HepG2 (cell line): ENCODE measurements at regions not wholly inside any gene's neighbourhood (a gene's known extent, or its start where the extent isn't known, plus 50 kb on each side); places are given as distances from the start of the nearest gene placed in this dataset.

ENCODE experiments used
- ATAC-seq: fragments of 200-7000 bp; cut with Tn5 transposase; 3 replicates; pipeline ENCODE4 v1.9.1; 2020; ENCODE audit warnings: mild to moderate bottlenecking, moderate library complexity
- BruUV-seq: library from RNA; stranded (reverse); fragments of 400-500 nt; replicated peaks from 2 replicates; lab custom pipeline; 2021; lab: Mats Ljungman, UMichigan
- CTCF ChIA-PET: fragments of 300-600 bp; formaldehyde crosslinking; extraction: SDS; loops from one replicate; lab custom pipeline; 2021; ENCODE audit warnings: low total read pairs, inconsistent platforms, low intra/inter-chr PET ratio; lab: Yijun Ruan, JAX
- POLR2A ChIA-PET: fragments of 350-600 bp; sonication (Branson Sonifier 250); formaldehyde crosslinking; loops from one replicate; lab custom pipeline; 2020; ENCODE audit warnings: antibody characterized with exemption, inconsistent platforms; lab: Yijun Ruan, JAX
- DNase-seq: peaks from one replicate; pipeline ENCODE4 v3.0.0-alpha.2; 2015; ENCODE audit warnings: low spot score
- FAIRE-seq: peaks from 3 replicates; lab custom pipeline; 2011; peaks lifted over from hg19 to GRCh38; lab: Jason Lieb, UNC
- H2AFZ ChIP-seq: one replicate; pipeline ENCODE4 v1.6.1; 2011; ENCODE audit warnings: low read length, inconsistent platforms
- H3K27ac ChIP-seq: fragments of 300-600 bp; 3 replicates; pipeline ENCODE4 v1.8.0; 2011; ENCODE audit warnings: mixed run types, mild to moderate bottlenecking, mixed read lengths, low read length, inconsistent platforms; ENCODE audit not compliant: insufficient read depth; ENCODE audit errors: extremely low read length
- H3K27me3 ChIP-seq, 2 experiments: fragments of 200-600 bp in 1 of 2; 2 replicates in 1 of 2; 3 replicates in 1 of 2; pipeline versions ENCODE4 v1.6.0 to v1.8.0; 2011; ENCODE audit warnings: low read length in 2 of 2, mild to moderate bottlenecking in 2 of 2, moderate library complexity in 2 of 2, inconsistent platforms in 1 of 2; ENCODE audit not compliant: insufficient read depth in 2 of 2, control insufficient read depth in 1 of 2
- H3K36me3 ChIP-seq, 2 experiments: fragments of 200-600 bp in 1 of 2; replicated peaks in 1 of 2; 2 replicates in 1 of 2; 3 replicates in 1 of 2; pipeline versions ENCODE4 v1.5.1 to v1.8.0; 2011; ENCODE audit warnings: low read length in 2 of 2, inconsistent platforms in 1 of 2; ENCODE audit not compliant: insufficient read depth in 2 of 2, control insufficient read depth in 1 of 2
- H3K4me1 ChIP-seq: 2 replicates; pipeline ENCODE4 v1.5.1; 2012; ENCODE audit warnings: low read length, inconsistent platforms; ENCODE audit not compliant: insufficient read depth
- H3K4me2 ChIP-seq: 2 replicates; pipeline ENCODE4 v1.6.0; 2011; ENCODE audit warnings: low read depth, low read length, inconsistent platforms
- H3K4me3 ChIP-seq, 3 experiments: fragments of 200-600 bp in 1 of 3; sonication (generic), shearing (Covaris generic) in 1 of 3; replicated peaks in 1 of 3; 2 replicates each; pipeline ENCODE4 v1.5.1; 2011 to 2016; ENCODE audit warnings: low read length in 3 of 3, inconsistent platforms in 2 of 3, low read depth in 2 of 3, mild to moderate bottlenecking in 2 of 3, control low read depth in 1 of 3, mixed read lengths in 1 of 3; ENCODE audit not compliant: insufficient read depth in 1 of 3
- H3K79me2 ChIP-seq: one replicate; pipeline ENCODE4 v1.6.1; 2011; ENCODE audit warnings: low read length, inconsistent platforms; ENCODE audit not compliant: insufficient read depth
- H3K9ac ChIP-seq: 2 replicates; pipeline ENCODE4 v1.6.0; 2011; ENCODE audit warnings: mild to moderate bottlenecking, low read depth, low read length, inconsistent platforms; ENCODE audit not compliant: insufficient read depth
- H3K9me3 ChIP-seq: 2 replicates; pipeline ENCODE4 v1.5.1; 2012; ENCODE audit warnings: mild to moderate bottlenecking, low read length
- H4K20me1 ChIP-seq: 2 replicates; pipeline ENCODE4 v1.6.0; 2011; ENCODE audit warnings: inconsistent platforms, mild to moderate bottlenecking, low read length, moderate library complexity; ENCODE audit not compliant: insufficient read depth
- CHD4 ChIP-seq: fragments of 200-600 bp; sonication (generic); IDR thresholded peaks from 2 replicates; pipeline ENCODE4 v1.7.0; 2017; ENCODE audit warnings: mild to moderate bottlenecking, low read length, borderline replicate concordance
- GPN1 ChIP-seq: sonication (generic); formaldehyde crosslinking; IDR thresholded peaks from 2 replicates; pipeline ENCODE4 v1.5.1; 2020; ENCODE audit warnings: missing genetic modification reagents, borderline replicate concordance
- HCFC1 ChIP-seq: fragments of 150-350 bp; IDR thresholded peaks from 2 replicates; pipeline ENCODE4 v1.6.1; 2014; ENCODE audit warnings: low read depth, low read length
- HOXA7 ChIP-seq: sonication (generic); formaldehyde crosslinking; IDR thresholded peaks from 2 replicates; pipeline ENCODE4 v1.8.1; 2022; ENCODE audit warnings: mild to moderate bottlenecking, missing genetic modification reagents, moderate library complexity
- KAT2B ChIP-seq: fragments of 150-350 bp; IDR thresholded peaks from 2 replicates; pipeline ENCODE4 v1.6.1; 2014; ENCODE audit warnings: low read depth, low read length, borderline replicate concordance
- MAFF ChIP-seq: IDR thresholded peaks from 2 replicates; pipeline ENCODE4 v1.6.1; 2011; ENCODE audit warnings: low read depth, low read length, improper control_type of control experiment
- MIER2 ChIP-seq: IDR thresholded peaks from 2 replicates; pipeline ENCODE4 v1.6.1; 2016; ENCODE audit warnings: missing biosample characterization, missing genetic modification reagents
- NKX3-1 ChIP-seq: sonication (generic); formaldehyde crosslinking; IDR thresholded peaks from 2 replicates; pipeline ENCODE4 v1.5.0; 2020; ENCODE audit warnings: missing genetic modification reagents
- POLR2AphosphoS5 ChIP-seq: IDR thresholded peaks from 2 replicates; pipeline ENCODE4 v1.6.1; 2012; ENCODE audit warnings: low read depth, low read length
- RBAK ChIP-seq: sonication (generic); formaldehyde crosslinking; IDR thresholded peaks from 2 replicates; pipeline ENCODE4 v1.5.1; 2020; ENCODE audit warnings: mild to moderate bottlenecking, missing genetic modification reagents
- RORA ChIP-seq: sonication (generic); formaldehyde crosslinking; IDR thresholded peaks from 2 replicates; pipeline ENCODE4 v1.5.0; 2020; ENCODE audit warnings: mild to moderate bottlenecking, missing genetic modification reagents, moderate library complexity
- SKI ChIP-seq: fragments of 450-650 bp; IDR thresholded peaks from one replicate; pipeline ENCODE4 v1.6.1; 2018; ENCODE audit warnings: mild to moderate bottlenecking; ENCODE audit not compliant: partially characterized antibody
- SP5 ChIP-seq: IDR thresholded peaks from 2 replicates; pipeline ENCODE4 v1.6.1; 2016; ENCODE audit warnings: low read depth, borderline replicate concordance
- ZFAT ChIP-seq: sonication (generic); formaldehyde crosslinking; conservative IDR thresholded peaks from 2 replicates; pipeline ENCODE4 v1.8.1; 2023; ENCODE audit warnings: missing genetic modification reagents, inconsistent platforms
- ZFP36L1 ChIP-seq: sonication (generic); formaldehyde crosslinking; IDR thresholded peaks from 2 replicates; pipeline ENCODE4 v1.8.0; 2022; ENCODE audit warnings: mild to moderate bottlenecking, missing genetic modification reagents, moderate library complexity
- ZKSCAN1 ChIP-seq: fragments of 150-350 bp; IDR thresholded peaks from 2 replicates; pipeline ENCODE4 v1.6.1; 2014; ENCODE audit warnings: low read length
- ZNF567 ChIP-seq: sonication (generic); formaldehyde crosslinking; IDR thresholded peaks from 2 replicates; pipeline ENCODE4 v1.8.1; 2023; ENCODE audit warnings: mild to moderate bottlenecking, missing genetic modification reagents, borderline replicate concordance
- WGBS: methylation state at CpG from one replicate; pipeline ENCODE4 v1.1.6; 2017; ENCODE audit warnings: low lambda C conversion rate; 5-methylcytosine and 5-hydroxymethylcytosine counted together
- in situ Hi-C: cut with HindIII; loops from 2 replicates; pipeline ENCODE4 v1.10.0; 2017; ENCODE audit warnings: low pct_unique_long_range_greater_than_20kb; ENCODE audit not compliant: extremely low pct_ligation_motif_present
- intact Hi-C: fragments of 100-400 bp; cut with micrococcal nuclease; formaldehyde crosslinking; loops from one replicate; pipeline ENCODE4 v1.10.0; 2022; ENCODE audit not compliant: unreplicated experiment
- TF ChIP-seq, protein P1 (sequence below): sonication (generic); formaldehyde crosslinking; IDR thresholded peaks from 2 replicates; pipeline ENCODE4 v1.8.1; 2022; ENCODE audit warnings: mild to moderate bottlenecking, missing genetic modification reagents
- TF ChIP-seq, protein P2 (sequence below): sonication (generic); formaldehyde crosslinking; IDR thresholded peaks from 2 replicates; pipeline ENCODE4 v1.4.0; 2020; ENCODE audit warnings: missing genetic modification reagents

DNA sequence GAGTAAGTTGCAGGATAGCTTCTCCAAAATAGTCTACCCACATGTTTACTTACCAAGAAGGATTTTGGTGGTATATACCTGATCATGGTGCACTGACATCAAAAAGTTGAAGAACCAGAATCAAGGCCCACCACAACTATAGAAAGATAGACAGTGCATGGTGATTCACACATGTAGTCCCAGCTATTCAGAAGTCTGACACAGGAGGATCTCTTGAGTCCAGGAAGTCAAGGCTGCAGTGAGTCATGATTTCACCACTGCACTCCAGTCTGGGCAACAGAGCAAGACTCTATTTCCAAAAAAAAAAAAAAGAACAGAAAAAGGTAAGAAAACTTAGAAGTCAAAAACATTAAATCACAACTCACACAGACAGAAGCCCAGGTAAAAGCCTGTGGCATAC, 422.2 kb upstream of the FOXG1 start (continued):
- TF ChIP-seq HOXA7: no peak
- TF ChIP-seq ZNF567 (CRISPR knock-in tag): no peak
- TF ChIP-seq RORA (CRISPR knock-in tag): no peak

DNA sequence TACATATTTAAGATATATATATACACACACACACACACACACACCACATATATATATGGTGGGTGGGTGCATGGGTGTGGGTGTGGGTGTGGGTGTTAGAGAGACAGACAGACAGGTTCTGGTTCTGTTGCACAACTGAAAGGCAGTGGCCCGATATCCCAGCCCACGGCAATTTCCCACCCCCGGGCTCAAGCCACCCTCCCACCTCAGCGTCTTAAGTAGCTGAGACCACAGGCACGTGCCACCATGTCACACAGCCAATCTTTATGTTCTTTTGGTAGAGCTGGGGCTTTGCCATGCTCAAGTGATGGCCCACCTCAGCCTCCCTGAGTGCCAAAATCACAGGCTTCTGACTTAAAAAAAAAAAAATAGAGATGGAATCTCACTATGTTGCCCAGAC, 417.8 kb upstream of the FOXG1 start:
- H3K4me1 ChIP-seq: no peaks in the 10 kb centered on the region
- no peak for ATAC-seq
- intact Hi-C loops: no loop called here
- ChIA-PET CTCF (no interaction called here), POLR2A (no interaction called here)
- BruUV-seq: no TSS peak
- in situ Hi-C loops: no loop called here
- no peak for DNase-seq
- no peak for TF ChIP-seq SP5
- no peak for TF ChIP-seq ZFAT (CRISPR knock-in tag)
- TF ChIP-seq POLR2AphosphoS5: no peak
- TF ChIP-seq KAT2B: no peak
- TF ChIP-seq CHD4: no peak
- no peak for TF ChIP-seq ZFP36L1 (CRISPR knock-in tag)
- TF ChIP-seq, protein P1, sequence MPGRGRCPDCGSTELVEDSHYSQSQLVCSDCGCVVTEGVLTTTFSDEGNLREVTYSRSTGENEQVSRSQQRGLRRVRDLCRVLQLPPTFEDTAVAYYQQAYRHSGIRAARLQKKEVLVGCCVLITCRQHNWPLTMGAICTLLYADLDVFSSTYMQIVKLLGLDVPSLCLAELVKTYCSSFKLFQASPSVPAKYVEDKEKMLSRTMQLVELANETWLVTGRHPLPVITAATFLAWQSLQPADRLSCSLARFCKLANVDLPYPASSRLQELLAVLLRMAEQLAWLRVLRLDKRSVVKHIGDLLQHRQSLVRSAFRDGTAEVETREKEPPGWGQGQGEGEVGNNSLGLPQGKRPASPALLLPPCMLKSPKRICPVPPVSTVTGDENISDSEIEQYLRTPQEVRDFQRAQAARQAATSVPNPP (CRISPR knock-in tag): no peak
- no peak for TF ChIP-seq HCFC1
- TF ChIP-seq RBAK (CRISPR knock-in tag): no peak
- TF ChIP-seq GPN1 (CRISPR knock-in tag): no peak
- no peak for TF ChIP-seq SKI
- no peak for TF ChIP-seq MIER2 (CRISPR knock-in tag)
- no peak for TF ChIP-seq MAFF
- no peak for TF ChIP-seq ZKSCAN1
- TF ChIP-seq, protein P2, sequence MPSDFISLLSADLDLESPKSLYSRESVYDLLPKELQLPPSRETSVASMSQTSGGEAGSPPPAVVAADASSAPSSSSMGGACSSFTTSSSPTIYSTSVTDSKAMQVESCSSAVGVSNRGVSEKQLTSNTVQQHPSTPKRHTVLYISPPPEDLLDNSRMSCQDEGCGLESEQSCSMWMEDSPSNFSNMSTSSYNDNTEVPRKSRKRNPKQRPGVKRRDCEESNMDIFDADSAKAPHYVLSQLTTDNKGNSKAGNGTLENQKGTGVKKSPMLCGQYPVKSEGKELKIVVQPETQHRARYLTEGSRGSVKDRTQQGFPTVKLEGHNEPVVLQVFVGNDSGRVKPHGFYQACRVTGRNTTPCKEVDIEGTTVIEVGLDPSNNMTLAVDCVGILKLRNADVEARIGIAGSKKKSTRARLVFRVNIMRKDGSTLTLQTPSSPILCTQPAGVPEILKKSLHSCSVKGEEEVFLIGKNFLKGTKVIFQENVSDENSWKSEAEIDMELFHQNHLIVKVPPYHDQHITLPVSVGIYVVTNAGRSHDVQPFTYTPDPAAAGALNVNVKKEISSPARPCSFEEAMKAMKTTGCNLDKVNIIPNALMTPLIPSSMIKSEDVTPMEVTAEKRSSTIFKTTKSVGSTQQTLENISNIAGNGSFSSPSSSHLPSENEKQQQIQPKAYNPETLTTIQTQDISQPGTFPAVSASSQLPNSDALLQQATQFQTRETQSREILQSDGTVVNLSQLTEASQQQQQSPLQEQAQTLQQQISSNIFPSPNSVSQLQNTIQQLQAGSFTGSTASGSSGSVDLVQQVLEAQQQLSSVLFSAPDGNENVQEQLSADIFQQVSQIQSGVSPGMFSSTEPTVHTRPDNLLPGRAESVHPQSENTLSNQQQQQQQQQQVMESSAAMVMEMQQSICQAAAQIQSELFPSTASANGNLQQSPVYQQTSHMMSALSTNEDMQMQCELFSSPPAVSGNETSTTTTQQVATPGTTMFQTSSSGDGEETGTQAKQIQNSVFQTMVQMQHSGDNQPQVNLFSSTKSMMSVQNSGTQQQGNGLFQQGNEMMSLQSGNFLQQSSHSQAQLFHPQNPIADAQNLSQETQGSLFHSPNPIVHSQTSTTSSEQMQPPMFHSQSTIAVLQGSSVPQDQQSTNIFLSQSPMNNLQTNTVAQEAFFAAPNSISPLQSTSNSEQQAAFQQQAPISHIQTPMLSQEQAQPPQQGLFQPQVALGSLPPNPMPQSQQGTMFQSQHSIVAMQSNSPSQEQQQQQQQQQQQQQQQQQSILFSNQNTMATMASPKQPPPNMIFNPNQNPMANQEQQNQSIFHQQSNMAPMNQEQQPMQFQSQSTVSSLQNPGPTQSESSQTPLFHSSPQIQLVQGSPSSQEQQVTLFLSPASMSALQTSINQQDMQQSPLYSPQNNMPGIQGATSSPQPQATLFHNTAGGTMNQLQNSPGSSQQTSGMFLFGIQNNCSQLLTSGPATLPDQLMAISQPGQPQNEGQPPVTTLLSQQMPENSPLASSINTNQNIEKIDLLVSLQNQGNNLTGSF (CRISPR knock-in tag): no peak
- TF ChIP-seq NKX3-1 (CRISPR knock-in tag): no peak
- FAIRE-seq: no peak
- H3K9me3 ChIP-seq: peaks cover 97% of the 10 kb centered on the region
- no peaks in the 10 kb centered on the region for H3K36me3 ChIP-seq
- H3K4me2 ChIP-seq: no peak overlapping the region
- no peak overlapping the region for H3K4me3 ChIP-seq
- H3K9ac ChIP-seq: no peak overlapping the region
- no peaks in the 10 kb centered on the region for H3K79me2 ChIP-seq
- 3% methylated on average over 5 of the region's 5 CpGs for WGBS
- H2AFZ ChIP-seq: no peak overlapping the region
- no peaks in the 10 kb centered on the region for H4K20me1 ChIP-seq
- no peak overlapping the region for H3K27ac ChIP-seq
- no peaks in the 10 kb centered on the region for H3K27me3 ChIP-seq
